ENCODE measurements at regions not wholly inside any gene's neighbourhood (a gene's known extent, or its start where the extent isn't known, plus 50 kb on each side); places are given as distances from the start of the nearest gene placed in this dataset.

- dilution Hi-C loops (cut with HindIII; ENCODE audit: low sequenced_read_pairs, unreplicated experiment) (no loop called here), intact Hi-C loops (cut with micrococcal nuclease) (no loop called here), in situ Hi-C loops (cut with MboI; ENCODE audit: low sequenced_read_pairs) (no loop called here)
- no peak overlapping the region for H2AFZ ChIP-seq (replicated peaks; ENCODE audit: low read length, poor library complexity)
- H3K18ac ChIP-seq (ENCODE audit: low read depth, low read length): no peak overlapping the region
- no peak overlapping the region for H3K14ac ChIP-seq (replicated peaks; ENCODE audit: low read depth, low read length)
- H4K20me1 ChIP-seq (ENCODE audit: insufficient read depth, low read length): no peaks in the 10 kb centered on the region
- no peaks in the 10 kb centered on the region for H3K9me3 ChIP-seq (ENCODE audit: control insufficient read depth, insufficient read depth, low read length)
- H3K79me1 ChIP-seq (ENCODE audit: low read depth in 1 of 2, low read length in 2 of 2): no peaks in the 10 kb centered on the region
- no peak overlapping the region for H3K4ac ChIP-seq (ENCODE audit: low read depth, low read length)
- CTCF ChIA-PET: no interaction called here
- 0 out of 2 replicates have a peak overlapping the region, but pooled peaks have one; percentile 22 for H2BK120ac ChIP-seq (ENCODE audit: low read depth, low read length)
- no peak overlapping the region; the same call in 1 of the 2 replicates for H2AK5ac ChIP-seq (ENCODE audit: low read depth, low read length)
- peaks cover 14% of the 10 kb centered on the region for H3K4me1 ChIP-seq (ENCODE audit: control insufficient read depth, insufficient read depth, low read length)
- no peaks in the 10 kb centered on the region for H3K27me3 ChIP-seq (ENCODE audit: control insufficient read depth, insufficient read depth, low read length)
- no peak overlapping the region for H2BK15ac ChIP-seq (ENCODE audit: low read depth, low read length)
- BruUV-seq (replicated peaks): no TSS peak
- no CpG with 5 or more reads among the region's 3 CpGs for WGBS, 2 experiments (ENCODE audit: extremely low coverage in 2 of 2, insufficient read length in 1 of 2)
- H3K27ac ChIP-seq (ENCODE audit: insufficient read depth, low read length): no peak overlapping the region
- peaks cover 8% of the 10 kb centered on the region; the same call in 1 of the 2 replicates for H3K9me1 ChIP-seq (ENCODE audit: insufficient read depth, low read length)
- no peak overlapping the region for H4K91ac ChIP-seq (ENCODE audit: insufficient read depth, low read depth, low read length)
- H3K4me3 ChIP-seq (ENCODE audit: insufficient read depth, low read depth, low read length): no peak overlapping the region
- no peak overlapping the region for H4K5ac ChIP-seq (ENCODE audit: low read depth, low read length)
- no peak overlapping the region for H3K9ac ChIP-seq (ENCODE audit: low read depth, low read length)
- POLR2A ChIA-PET (ENCODE audit: unreplicated experiment): no interaction called here
- H2AK9ac ChIP-seq (replicated peaks; ENCODE audit: low read depth, low read length, poor library complexity): no peak overlapping the region
- ATAC-seq (ENCODE audit: low read depth) (no peak), DNase-seq (no peak)
- no peak overlapping the region for H2BK5ac ChIP-seq (ENCODE audit: low read depth, low read length, poor library complexity, severe bottlenecking)
- H3K23ac ChIP-seq (ENCODE audit: low read depth, low read length): no peak overlapping the region
- H2BK20ac ChIP-seq (ENCODE audit: low read depth, low read length): no peak overlapping the region
- H3K4me2 ChIP-seq (ENCODE audit: low read depth, low read length): no peak overlapping the region
- H3K56ac ChIP-seq (ENCODE audit: extremely low read depth, insufficient read depth, low read length): no peak overlapping the region
- H3K36me3 ChIP-seq (ENCODE audit: control insufficient read depth, insufficient read depth, low read length): no peaks in the 10 kb centered on the region
- H4K8ac ChIP-seq (ENCODE audit: low read depth in 2 of 2, low read length in 2 of 2): no peak overlapping the region
- no peak for TF ChIP-seq RCOR1 (IDR thresholded peaks at IDR 0.05; ENCODE audit: insufficient replicate concordance, low read length)
- no peak for TF ChIP-seq CTCF (conservative IDR thresholded peaks at IDR 0.05; ENCODE audit: low read depth, low read length)
- no peak for TF ChIP-seq MAFK (IDR thresholded peaks at IDR 0.05; ENCODE audit: low read depth, low read length)
- TF ChIP-seq CEBPB (IDR thresholded peaks at IDR 0.05; ENCODE audit: low read depth, low read length): no peak
- TF ChIP-seq MAZ (IDR thresholded peaks at IDR 0.05; ENCODE audit: borderline replicate concordance, low read depth, low read length): no peak
- no peak for TF ChIP-seq BHLHE40 (IDR thresholded peaks at IDR 0.05; ENCODE audit: low read depth, low read length)
- no peak for TF ChIP-seq CHD1 (IDR thresholded peaks at IDR 0.05; ENCODE audit: low read depth, low read length)
- TF ChIP-seq RFX5 (IDR thresholded peaks at IDR 0.05; ENCODE audit: low read depth, low read length): no peak
- TF ChIP-seq FOS (IDR thresholded peaks at IDR 0.05; ENCODE audit: low read depth, low read length): no peak
- TF ChIP-seq MXI1 (IDR thresholded peaks at IDR 0.05; ENCODE audit: borderline replicate concordance, low read depth, low read length): no peak
- no peak for TF ChIP-seq SMC3 (IDR thresholded peaks at IDR 0.05; ENCODE audit: low read depth, low read length)
- TF ChIP-seq NFE2L2 (IDR thresholded peaks at IDR 0.05; ENCODE audit: low read depth, low read length): no peak
- TF ChIP-seq ELK1 (IDR thresholded peaks at IDR 0.05; ENCODE audit: borderline replicate concordance, low read depth, low read length): no peak
- no peak for TF ChIP-seq USF2 (IDR thresholded peaks at IDR 0.05; ENCODE audit: low read depth, low read length)
- no peak for TF ChIP-seq POLR2A (IDR thresholded peaks at IDR 0.05; ENCODE audit: low read depth, low read length)
- no peak for TF ChIP-seq RAD21 (IDR thresholded peaks at IDR 0.05; ENCODE audit: low read length)
Observed at GRCh38 chr10:3428826-3429225, 256.2 kb upstream of the PITRM1 start.
